Epithelial cell of esophagus (primary cell): ENCODE measurements at regions not wholly inside any gene's neighbourhood (a gene's known extent, or its start where the extent isn't known, plus 50 kb on each side); places are given as distances from the start of the nearest gene placed in this dataset.

ENCODE experiments used
- DNase-seq: peaks from one replicate; pipeline ENCODE4 v3.0.0; 2010; ENCODE audit warnings: low read depth
- H3K4me3 ChIP-seq: 2 replicates; pipeline ENCODE4 v1.5.1; 2011; ENCODE audit warnings: mild to moderate bottlenecking, low read length, control low read depth
- CTCF ChIP-seq: IDR thresholded peaks from 2 replicates; pipeline ENCODE4 v1.5.1; 2011; ENCODE audit warnings: low read depth, mild to moderate bottlenecking, low read length, control low read depth, inconsistent platforms; ENCODE audit not compliant: insufficient read depth; ENCODE audit errors: missing control alignments

DNA sequence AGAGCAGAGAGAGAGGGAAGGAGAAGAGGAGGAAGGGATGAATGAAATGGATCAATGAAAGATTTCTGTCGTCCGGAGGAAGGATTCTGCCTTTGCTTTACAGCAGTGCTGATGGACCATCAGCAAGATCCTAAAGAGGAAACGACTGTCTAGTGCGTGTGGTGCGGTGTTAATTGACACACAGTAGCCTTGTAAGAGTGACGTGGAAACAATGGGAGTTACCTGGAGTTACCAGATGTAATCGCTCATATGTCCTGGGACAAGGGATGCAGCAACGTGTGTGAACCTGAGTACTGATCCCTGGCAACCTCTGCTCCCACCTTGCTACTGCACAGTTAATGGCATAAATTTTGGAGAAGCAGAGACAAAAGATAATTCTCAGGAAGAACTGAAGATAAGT lies 62.6 kb upstream of the TPRG1 start:
- no peak overlapping the region for H3K4me3 ChIP-seq
- no peak for TF ChIP-seq CTCF
- no peak for DNase-seq

- no peak for TF ChIP-seq CTCF
- no peak for DNase-seq
- H3K4me3 ChIP-seq, result no peak overlapping the region
These were observed 54.7 kb upstream of the TPRG1 start for GRCh38 chr3:189117087-189117486.

- TF ChIP-seq CTCF, result no peak
- H3K4me3 ChIP-seq, result no peak overlapping the region
- no peak for DNase-seq
These were observed 52.9 kb upstream of the TPRG1 start for GRCh38 chr3:189118896-189119295.

DNA sequence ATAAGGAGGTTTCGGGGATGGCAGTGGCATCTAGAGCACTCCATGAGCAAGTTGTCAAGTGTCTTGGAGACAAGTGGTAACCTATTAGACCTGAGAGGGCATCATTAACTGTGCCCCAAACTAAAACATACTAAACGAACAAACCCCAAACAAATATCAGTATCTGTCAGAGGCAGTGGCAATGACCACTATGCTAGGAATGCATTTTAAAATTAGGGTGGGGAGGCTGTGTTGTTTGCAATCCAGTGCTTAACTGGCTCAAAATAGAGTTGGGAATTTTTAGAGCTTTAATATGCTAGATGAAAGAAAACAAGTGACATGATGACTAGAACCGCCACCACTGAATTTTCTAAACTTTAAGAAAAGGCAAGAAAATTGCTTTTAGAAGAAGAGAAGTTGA lies 51.8 kb upstream of the TPRG1 start:
- H3K4me3 ChIP-seq, result no peak overlapping the region
- TF ChIP-seq CTCF, result no peak
- DNase-seq, result no peak

DNA sequence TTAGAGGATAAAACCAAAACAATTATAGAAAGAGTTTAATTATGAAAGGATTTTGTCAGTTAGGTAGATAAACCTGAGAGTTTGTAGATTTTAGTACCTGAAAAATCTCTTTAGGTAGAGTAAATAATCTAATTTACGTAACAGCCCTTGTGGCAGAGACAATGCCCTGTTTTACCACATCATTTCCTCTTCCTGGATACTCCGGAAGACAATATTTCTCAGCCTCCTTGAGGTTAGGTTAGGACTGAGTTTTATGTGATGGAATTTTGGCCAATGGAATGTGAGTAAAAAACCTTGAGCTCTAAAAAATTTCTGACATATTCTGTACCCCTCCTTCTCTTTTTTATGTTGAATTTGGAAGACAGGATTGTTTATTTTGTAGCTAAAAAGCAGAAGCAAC lies 50.7 kb upstream of the TPRG1 start:
- DNase-seq, result no peak
- no peak for TF ChIP-seq CTCF
- no peak overlapping the region for H3K4me3 ChIP-seq
